ENCODE measurements at regions not wholly inside any gene's neighbourhood (a gene's known extent, or its start where the extent isn't known, plus 50 kb on each side); places are given as distances from the start of the nearest gene placed in this dataset.
A peak's percentile ranks its signal among the peaks of the same experiment; 100 is the strongest.

DNA sequence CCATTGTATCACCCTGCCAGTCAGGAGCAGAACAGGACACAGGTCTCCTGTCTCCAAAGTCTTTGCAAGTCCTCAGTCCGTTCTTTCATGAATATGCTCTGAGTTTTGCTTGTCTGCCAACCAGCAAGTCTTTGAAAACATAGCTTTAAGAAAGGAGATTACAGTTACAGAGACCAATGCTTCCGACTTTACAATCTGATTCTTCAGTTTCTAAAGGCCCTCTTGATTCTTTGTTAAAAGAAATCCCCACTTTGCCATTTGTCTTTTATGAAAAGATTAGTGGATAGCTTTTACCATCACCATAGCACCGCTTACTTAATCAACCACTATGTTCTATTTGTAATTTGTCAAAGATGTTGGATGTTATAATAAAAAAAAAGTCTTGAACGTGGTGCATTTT lies 562.8 kb upstream of the BTBD3 start:
- no peak for DNase-seq (ENCODE audit: low read depth)

- no peak for DNase-seq (ENCODE audit: low read depth)
Observed at GRCh38 chr20:11355345-11355744, 562.3 kb upstream of the BTBD3 start.

GRCh38 chr20:11356061-11356460 lies 561.6 kb upstream of the BTBD3 start:
- DNase-seq (ENCODE audit: low read depth), result no peak

GRCh38 chr20:11362450-11362849 lies 555.2 kb upstream of the BTBD3 start:
- no peak for DNase-seq (ENCODE audit: low read depth)

GRCh38 chr20:11364736-11365135 lies 553.0 kb upstream of the BTBD3 start:
- DNase-seq (ENCODE audit: low read depth), result no peak

GRCh38 chr20:11366660-11367059 lies 551.0 kb upstream of the BTBD3 start:
- peak; percentile 28 for DNase-seq (ENCODE audit: low read depth)

DNA sequence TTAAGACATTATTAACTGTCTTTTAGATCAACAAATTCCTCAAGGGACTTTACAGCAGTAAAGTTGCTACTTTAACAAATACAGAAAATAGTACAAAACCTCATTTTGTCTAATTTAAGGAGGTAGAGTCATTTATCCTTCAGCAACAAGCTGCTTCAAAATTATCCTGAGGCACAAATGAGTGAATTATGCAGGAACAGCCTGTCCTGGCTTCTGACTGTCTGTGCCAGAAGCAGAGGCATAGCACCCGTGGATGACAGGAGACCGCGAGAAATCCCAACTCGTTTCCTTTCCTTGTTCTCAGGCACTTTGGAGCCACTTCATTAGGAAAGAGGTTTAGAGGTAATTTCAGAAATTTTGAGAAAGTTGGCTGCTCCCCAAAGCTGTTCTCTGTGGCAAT lies 549.2 kb upstream of the BTBD3 start:
- no peak for DNase-seq (ENCODE audit: low read depth)

- DNase-seq (ENCODE audit: low read depth), result no peak
Observed at GRCh38 chr20:11368965-11369711, 548.6 kb upstream of the BTBD3 start.

DNA sequence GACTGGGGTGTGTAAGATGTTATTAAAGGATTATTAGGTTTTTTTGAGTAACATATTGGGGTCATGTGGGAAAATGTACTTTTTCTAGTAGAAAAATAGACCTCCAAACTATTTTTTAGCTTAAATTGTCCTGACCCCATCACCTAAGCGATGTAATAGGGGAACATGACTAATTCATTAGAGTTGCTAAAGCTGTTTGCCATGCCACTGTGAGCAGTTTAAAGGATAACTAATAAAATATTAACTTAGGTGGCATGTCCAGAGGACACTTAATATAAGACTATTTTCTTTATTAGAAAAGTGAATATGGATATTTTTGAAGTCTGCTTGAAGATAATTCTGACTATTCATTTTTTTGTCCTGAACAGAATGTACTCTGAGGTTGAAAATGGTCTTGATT lies 545.9 kb upstream of the BTBD3 start:
- DNase-seq (ENCODE audit: low read depth), result no peak

DNA sequence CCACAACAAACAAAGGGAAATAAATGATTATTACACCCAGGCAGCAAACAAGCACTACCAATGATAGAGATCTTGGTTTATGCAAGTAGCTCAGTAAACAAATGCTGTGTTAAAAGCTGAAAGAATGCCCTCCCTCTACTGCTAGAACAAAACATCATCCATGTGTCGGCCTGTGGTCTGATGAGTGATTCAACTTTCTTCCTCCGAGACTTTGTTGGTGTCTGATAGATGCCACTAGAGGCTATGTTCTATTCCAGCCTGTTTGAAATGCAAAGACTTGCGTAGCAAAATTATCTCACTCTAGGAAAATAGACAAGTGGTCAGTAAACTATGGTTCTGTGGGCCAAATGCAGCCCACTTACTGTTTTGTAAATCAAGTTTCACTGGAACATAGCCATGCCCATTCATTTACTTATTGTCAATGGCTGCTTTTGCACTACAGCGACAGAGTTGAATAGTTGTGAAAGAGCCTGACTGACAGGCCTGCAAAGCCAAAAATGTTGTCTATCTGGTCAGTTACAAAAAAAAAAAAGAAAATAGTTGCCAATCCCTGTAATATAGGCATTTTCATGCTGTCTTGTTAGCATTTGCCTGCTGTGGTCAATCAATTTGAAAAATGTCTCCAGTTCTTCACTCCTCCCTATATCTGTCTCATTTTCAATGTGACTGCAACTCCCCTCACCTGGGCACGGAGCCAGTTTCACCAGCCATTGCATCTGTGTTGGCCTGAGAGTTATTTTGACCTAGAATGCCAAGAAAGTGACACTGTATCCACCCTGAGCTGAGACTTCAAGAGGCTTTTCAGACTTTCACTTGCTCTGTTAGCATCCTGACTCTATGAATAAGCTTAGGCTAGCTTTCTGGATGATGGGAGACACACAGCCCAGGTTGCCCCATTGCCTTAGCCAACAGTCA lies 544.6 kb upstream of the BTBD3 start:
- DNase-seq (ENCODE audit: low read depth), result no peak

- no peak for DNase-seq (ENCODE audit: low read depth)
Observed at GRCh38 chr20:11375335-11375734, 542.4 kb upstream of the BTBD3 start.

DNA sequence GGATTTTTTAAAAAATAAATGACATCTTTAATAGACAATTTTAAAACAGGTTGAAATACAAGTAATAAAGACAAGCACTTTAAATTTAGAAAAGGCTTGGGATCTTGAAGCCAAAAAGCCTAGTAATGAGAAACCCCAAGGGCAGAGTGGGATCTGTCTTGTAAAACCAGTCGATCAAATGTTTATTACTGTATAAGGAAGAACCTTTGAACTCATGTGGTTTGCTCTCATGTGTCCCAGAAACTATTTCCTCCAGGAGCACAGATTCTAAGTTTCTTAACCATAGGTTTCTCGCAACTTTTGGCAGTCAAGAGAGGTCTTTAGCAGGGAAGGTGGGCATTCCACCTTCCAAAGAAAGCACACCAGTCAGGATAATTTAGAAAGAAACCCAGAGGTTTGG lies 541.7 kb upstream of the BTBD3 start:
- DNase-seq (ENCODE audit: low read depth), result no peak

DNA sequence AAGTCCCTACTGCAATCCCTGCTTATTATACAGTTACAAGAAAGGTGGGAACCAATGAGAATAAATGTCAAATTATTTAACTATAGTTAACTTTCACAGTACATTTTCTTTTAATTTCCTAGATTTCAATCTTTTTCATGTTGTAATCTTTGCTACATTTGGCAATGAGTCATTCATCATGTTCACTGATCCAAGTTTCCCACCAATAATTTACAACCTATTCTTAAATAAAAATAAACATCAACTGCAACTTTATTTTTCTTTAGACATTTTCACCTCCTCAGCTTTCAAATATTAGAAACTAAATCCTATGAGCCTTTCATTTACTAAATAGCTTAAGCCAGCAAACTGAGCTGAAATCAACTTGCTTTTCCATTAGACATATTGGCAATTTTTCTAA lies 541.3 kb upstream of the BTBD3 start:
- DNase-seq (ENCODE audit: low read depth), result no peak

- DNase-seq (ENCODE audit: low read depth), result no peak
Observed at GRCh38 chr20:11376998-11377397, 540.7 kb upstream of the BTBD3 start.

GRCh38 chr20:11377761-11378160 lies 539.9 kb upstream of the BTBD3 start:
- no peak for DNase-seq (ENCODE audit: low read depth)

- DNase-seq (ENCODE audit: low read depth), result no peak
Observed at GRCh38 chr20:11378252-11378651, 539.4 kb upstream of the BTBD3 start.

DNA sequence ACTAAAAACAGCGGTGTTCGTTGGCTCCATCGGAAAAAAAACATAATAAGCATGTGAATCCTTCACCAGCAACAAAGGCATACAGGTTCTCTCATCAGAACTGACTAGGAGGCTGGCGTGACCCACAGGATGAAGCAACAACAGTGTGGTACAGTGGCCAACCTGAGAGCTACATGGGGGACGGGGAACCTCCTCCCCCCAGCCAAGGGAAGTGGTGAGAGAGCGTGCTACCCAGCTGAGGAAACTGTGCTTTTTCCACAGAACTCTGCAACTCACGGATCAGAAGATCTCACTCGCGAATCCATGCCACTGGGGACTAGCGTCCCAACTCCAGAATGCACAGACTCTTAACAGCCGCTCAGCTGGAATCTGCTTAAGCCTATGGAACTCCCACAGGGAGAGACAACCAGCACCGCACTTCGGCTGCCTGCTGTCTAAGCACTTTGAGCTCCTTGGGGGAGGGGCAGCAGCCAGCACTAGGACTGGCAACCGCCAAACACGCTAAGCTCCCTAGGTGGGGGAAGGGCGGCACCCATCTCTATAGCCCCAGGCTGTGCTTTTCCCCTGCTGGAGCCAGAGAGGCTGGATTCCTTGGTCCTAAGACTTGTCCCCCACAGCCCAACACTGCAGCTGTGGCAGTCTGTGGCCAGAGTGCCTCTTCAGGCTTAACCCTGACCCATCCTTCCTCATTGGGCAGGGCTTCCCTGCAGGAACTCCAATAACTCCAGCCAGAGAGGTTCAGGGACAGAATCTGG lies 538.3 kb upstream of the BTBD3 start:
- DNase-seq (ENCODE audit: low read depth), result no peak

- no peak for DNase-seq (ENCODE audit: low read depth)
Observed at GRCh38 chr20:11380283-11380682, 537.4 kb upstream of the BTBD3 start.

- DNase-seq (ENCODE audit: low read depth), result peak; percentile 71
Observed at GRCh38 chr20:11387189-11387754, 530.4 kb upstream of the BTBD3 start.

- no peak for DNase-seq (ENCODE audit: low read depth)
Observed at GRCh38 chr20:11389186-11389585, 528.5 kb upstream of the BTBD3 start.

DNA sequence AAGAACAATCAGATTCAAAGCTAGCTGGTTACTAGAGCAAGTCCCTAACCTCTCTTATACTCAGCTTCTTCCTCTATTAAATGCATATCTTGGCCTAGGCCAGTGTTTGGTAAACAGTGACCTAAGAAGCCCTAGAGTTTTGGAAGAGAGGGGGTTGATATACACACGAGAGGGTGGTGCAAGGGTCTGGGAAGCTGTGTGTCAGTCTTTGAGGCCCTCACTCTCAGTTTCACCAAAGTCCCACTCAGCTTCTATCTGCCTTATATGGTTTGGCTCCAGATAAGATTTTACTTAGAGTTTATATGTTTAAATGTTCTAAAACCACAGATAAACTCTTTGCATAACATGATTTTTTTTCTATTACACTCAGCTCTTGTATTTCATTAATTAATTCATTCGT lies 526.1 kb upstream of the BTBD3 start:
- no peak for DNase-seq (ENCODE audit: low read depth)

DNA sequence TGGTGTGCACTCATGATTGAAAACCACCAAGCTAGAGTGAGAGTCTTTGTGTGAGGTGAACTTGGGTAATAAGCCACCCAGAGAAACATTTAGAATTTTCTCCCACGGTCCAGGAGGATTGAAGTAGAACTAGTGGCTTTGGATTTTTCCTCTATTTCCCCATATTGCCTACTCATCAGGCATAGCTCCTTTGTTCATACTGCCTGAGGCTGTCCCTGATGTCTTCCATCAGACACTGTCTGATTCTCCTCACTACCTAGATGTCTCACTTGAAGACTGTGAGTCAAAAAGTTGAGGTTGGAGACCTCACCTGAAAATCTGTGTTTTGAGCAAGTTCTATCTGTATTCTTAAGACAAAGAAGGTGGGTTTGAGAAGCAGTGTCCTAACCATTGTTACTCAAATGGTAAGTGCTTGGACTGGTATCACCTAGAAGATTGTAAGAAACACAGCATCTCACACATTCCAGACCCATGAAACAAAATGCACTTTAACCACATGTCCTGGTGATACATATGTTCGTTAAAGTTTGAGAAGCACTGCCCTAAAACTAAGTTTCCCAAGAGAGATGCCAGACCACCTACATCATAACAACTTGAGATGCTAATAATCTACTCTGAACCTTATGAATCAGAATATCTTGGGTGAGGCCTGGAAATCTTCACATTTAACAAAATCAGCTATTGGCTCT lies 523.4 kb upstream of the BTBD3 start:
- peak; percentile 87 for DNase-seq (ENCODE audit: low read depth)
